Memory B cell (primary cell): ENCODE measurements at regions not wholly inside any gene's neighbourhood (a gene's known extent, or its start where the extent isn't known, plus 50 kb on each side); places are given as distances from the start of the nearest gene placed in this dataset.

Source experiments
- ATAC-seq: fragments of 150-1000 bp; cut with Tn5 transposase; 2 replicates; pipeline ENCODE4 v1.10.0; 2021; ENCODE audit warnings: low read depth, mild to moderate bottlenecking, moderate library complexity
- DNase-seq, 2 donors: peaks; one replicate each; pipeline ENCODE4 v3.0.0; 2022; ENCODE audit warnings: low spot score in 2 of 2
- H3K27ac Mint-ChIP-seq: one replicate; pipeline ENCODE4 v1.8.0; 2022; ENCODE audit warnings: mild to moderate bottlenecking, moderate library complexity, mixed read lengths
- H3K27me3 Mint-ChIP-seq: one replicate; pipeline ENCODE4 v1.8.0; 2022; ENCODE audit warnings: mixed read lengths
- H3K36me3 Mint-ChIP-seq: one replicate; pipeline ENCODE4 v1.8.0; 2022; ENCODE audit warnings: mild to moderate bottlenecking, mixed read lengths
- H3K4me1 Mint-ChIP-seq: one replicate; pipeline ENCODE4 v1.8.0; 2022; ENCODE audit warnings: mixed read lengths
- H3K4me3 Mint-ChIP-seq: one replicate; pipeline ENCODE4 v1.8.0; 2022; ENCODE audit warnings: mild to moderate bottlenecking, moderate library complexity, mixed read lengths
- H3K9me3 Mint-ChIP-seq: one replicate; pipeline ENCODE4 v1.8.0; 2022; ENCODE audit warnings: mixed read lengths

- H3K4me1 Mint-ChIP-seq: no peaks in the 10 kb centered on the region
- H3K27ac Mint-ChIP-seq: no peak overlapping the region
Measured at GRCh38 chr1:213659580-213660547, 327.9 kb upstream of the PROX1 start.

GRCh38 chr1:213661302-213661701, 326.5 kb upstream of the PROX1 start:
- no peaks in the 10 kb centered on the region for H3K4me1 Mint-ChIP-seq
- no peaks in the 10 kb centered on the region for H3K27me3 Mint-ChIP-seq
- H3K27ac Mint-ChIP-seq: no peak overlapping the region
- no peak for ATAC-seq
- no peak for DNase-seq
- H3K36me3 Mint-ChIP-seq: no peaks in the 10 kb centered on the region
- peaks cover 2% of the 10 kb centered on the region for H3K9me3 Mint-ChIP-seq
- no peak overlapping the region for H3K4me3 Mint-ChIP-seq

More at GRCh38 chr1:213659580-213660547, 327.9 kb upstream of the PROX1 start:
- DNase-seq (no peak), ATAC-seq (no peak)
- Mint-ChIP-seq H3K36me3 (no peaks in the 10 kb centered on the region), H3K4me3 (no peak overlapping the region), H3K27me3 (no peaks in the 10 kb centered on the region), H3K9me3 (peaks cover 2% of the 10 kb centered on the region)

- peaks cover 2% of the 10 kb centered on the region for H3K27me3 Mint-ChIP-seq
- no peaks in the 10 kb centered on the region for H3K36me3 Mint-ChIP-seq
- ATAC-seq: no peak
- no peak overlapping the region for H3K27ac Mint-ChIP-seq
- no peaks in the 10 kb centered on the region for H3K4me1 Mint-ChIP-seq
- no peak overlapping the region for H3K4me3 Mint-ChIP-seq
- H3K9me3 Mint-ChIP-seq: peaks cover 2% of the 10 kb centered on the region
- DNase-seq: no peak
Measured at GRCh38 chr1:213666113-213666512, 321.7 kb upstream of the PROX1 start.

- Mint-ChIP-seq H3K4me1 (no peaks in the 10 kb centered on the region), H3K36me3 (no peaks in the 10 kb centered on the region), H3K9me3 (peaks cover under 1% of the 10 kb centered on the region), H3K27me3 (peaks cover 2% of the 10 kb centered on the region), H3K4me3 (no peak overlapping the region), H3K27ac (no peak overlapping the region)
- ATAC-seq (no peak), DNase-seq (no peak)
Measured at GRCh38 chr1:213666922-213667321, 320.9 kb upstream of the PROX1 start.

- no peak for ATAC-seq
- no peak for DNase-seq
- peaks cover 3% of the 10 kb centered on the region for H3K9me3 Mint-ChIP-seq
- H3K4me3 Mint-ChIP-seq: no peak overlapping the region
- no peaks in the 10 kb centered on the region for H3K4me1 Mint-ChIP-seq
- no peak overlapping the region for H3K27ac Mint-ChIP-seq
- no peaks in the 10 kb centered on the region for H3K36me3 Mint-ChIP-seq
- H3K27me3 Mint-ChIP-seq: peaks cover 2% of the 10 kb centered on the region
Measured at GRCh38 chr1:213669512-213669911, 318.3 kb upstream of the PROX1 start.

GRCh38 chr1:213669964-213670691, 317.6 kb upstream of the PROX1 start:
- Mint-ChIP-seq H3K36me3 (no peaks in the 10 kb centered on the region), H3K4me3 (no peak overlapping the region), H3K9me3 (peaks cover 3% of the 10 kb centered on the region), H3K4me1 (no peaks in the 10 kb centered on the region), H3K27ac (no peak overlapping the region), H3K27me3 (peaks cover 2% of the 10 kb centered on the region)
- DNase-seq (no peak), ATAC-seq (no peak)

- DNase-seq (no peak), ATAC-seq (no peak)
- Mint-ChIP-seq H3K4me3 (no peak overlapping the region), H3K9me3 (peaks cover 3% of the 10 kb centered on the region), H3K27ac (no peak overlapping the region), H3K4me1 (no peaks in the 10 kb centered on the region), H3K36me3 (no peaks in the 10 kb centered on the region), H3K27me3 (peaks cover 2% of the 10 kb centered on the region)
Measured at GRCh38 chr1:213670692-213671023, 317.1 kb upstream of the PROX1 start.

GRCh38 chr1:213675043-213675442, 312.7 kb upstream of the PROX1 start:
- no peak for DNase-seq
- H3K9me3 Mint-ChIP-seq: peaks cover 3% of the 10 kb centered on the region
- H3K27me3 Mint-ChIP-seq: peaks cover 3% of the 10 kb centered on the region
- no peaks in the 10 kb centered on the region for H3K4me1 Mint-ChIP-seq
- no peak overlapping the region for H3K27ac Mint-ChIP-seq
- H3K4me3 Mint-ChIP-seq: no peak overlapping the region
- no peak for ATAC-seq
- H3K36me3 Mint-ChIP-seq: no peaks in the 10 kb centered on the region

GRCh38 chr1:213676736-213677135, 311.0 kb upstream of the PROX1 start:
- DNase-seq (no peak), ATAC-seq (no peak)
- peaks cover 3% of the 10 kb centered on the region for H3K9me3 Mint-ChIP-seq
- H3K27me3 Mint-ChIP-seq: peaks cover 5% of the 10 kb centered on the region
- no peak overlapping the region for H3K27ac Mint-ChIP-seq
- H3K4me3 Mint-ChIP-seq: no peak overlapping the region
- H3K36me3 Mint-ChIP-seq: no peaks in the 10 kb centered on the region
- no peaks in the 10 kb centered on the region for H3K4me1 Mint-ChIP-seq

GRCh38 chr1:213678348-213678747, 309.4 kb upstream of the PROX1 start:
- ATAC-seq (no peak), DNase-seq (no peak)
- H3K9me3 Mint-ChIP-seq: no peaks in the 10 kb centered on the region
- no peaks in the 10 kb centered on the region for H3K36me3 Mint-ChIP-seq
- H3K27me3 Mint-ChIP-seq: peaks cover 7% of the 10 kb centered on the region
- H3K27ac Mint-ChIP-seq: no peak overlapping the region
- no peaks in the 10 kb centered on the region for H3K4me1 Mint-ChIP-seq
- H3K4me3 Mint-ChIP-seq: no peak overlapping the region

- Mint-ChIP-seq H3K27me3 (peaks cover 7% of the 10 kb centered on the region), H3K27ac (no peak overlapping the region), H3K4me3 (no peak overlapping the region), H3K36me3 (no peaks in the 10 kb centered on the region), H3K4me1 (no peaks in the 10 kb centered on the region), H3K9me3 (no peaks in the 10 kb centered on the region)
- ATAC-seq (no peak), DNase-seq (no peak)
Measured at GRCh38 chr1:213678753-213679152, 309.0 kb upstream of the PROX1 start.

GRCh38 chr1:213679153-213679552, 308.6 kb upstream of the PROX1 start:
- no peak for ATAC-seq
- Mint-ChIP-seq H3K27ac (no peak overlapping the region), H3K4me1 (no peaks in the 10 kb centered on the region), H3K9me3 (no peaks in the 10 kb centered on the region), H3K27me3 (peaks cover 7% of the 10 kb centered on the region), H3K36me3 (no peaks in the 10 kb centered on the region), H3K4me3 (no peak overlapping the region)
- DNase-seq: no peak

GRCh38 chr1:213680677-213681325, 307.0 kb upstream of the PROX1 start:
- H3K27me3 Mint-ChIP-seq: peaks cover 7% of the 10 kb centered on the region
- ATAC-seq (no peak), DNase-seq (no peak)
- no peaks in the 10 kb centered on the region for H3K9me3 Mint-ChIP-seq
- no peak overlapping the region for H3K4me3 Mint-ChIP-seq
- H3K36me3 Mint-ChIP-seq: no peaks in the 10 kb centered on the region
- H3K4me1 Mint-ChIP-seq: no peaks in the 10 kb centered on the region
- no peak overlapping the region for H3K27ac Mint-ChIP-seq

GRCh38 chr1:213681788-213682340, 305.9 kb upstream of the PROX1 start:
- H3K27ac Mint-ChIP-seq: no peak overlapping the region
- H3K4me3 Mint-ChIP-seq: no peak overlapping the region
- ATAC-seq (no peak), DNase-seq (no peak)
- no peaks in the 10 kb centered on the region for H3K4me1 Mint-ChIP-seq
- no peaks in the 10 kb centered on the region for H3K36me3 Mint-ChIP-seq
- no peaks in the 10 kb centered on the region for H3K9me3 Mint-ChIP-seq
- peaks cover 4% of the 10 kb centered on the region for H3K27me3 Mint-ChIP-seq
